Fibroblast of the conjunctiva (primary cell): ENCODE measurements at regions not wholly inside any gene's neighbourhood (a gene's known extent, or its start where the extent isn't known, plus 50 kb on each side); places are given as distances from the start of the nearest gene placed in this dataset.

Experiments
- DNase-seq: peaks from one replicate; pipeline ENCODE4 v3.0.0-alpha.2; 2010; ENCODE audit warnings: low read depth

DNA sequence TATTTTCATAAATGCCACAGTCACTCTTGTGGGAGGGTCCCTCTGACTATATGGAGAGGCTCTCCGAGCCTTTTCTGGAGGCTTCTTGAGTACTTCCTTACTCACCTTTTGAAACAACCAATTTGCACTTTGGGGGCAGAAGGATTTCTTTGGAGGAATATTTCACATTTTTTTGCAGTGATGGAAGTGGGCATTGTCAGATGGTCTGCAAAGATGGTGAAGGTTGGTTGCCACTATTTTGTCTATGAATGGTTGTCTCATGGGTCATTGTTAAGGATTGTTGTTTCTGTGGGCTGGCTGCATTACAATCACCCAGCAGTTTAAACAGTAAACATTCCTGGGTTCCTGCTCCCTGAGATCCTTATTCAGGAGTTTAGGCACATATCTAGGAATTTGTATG is 388.2 kb downstream of the TMEM135 start:
- DNase-seq: no peak

DNA sequence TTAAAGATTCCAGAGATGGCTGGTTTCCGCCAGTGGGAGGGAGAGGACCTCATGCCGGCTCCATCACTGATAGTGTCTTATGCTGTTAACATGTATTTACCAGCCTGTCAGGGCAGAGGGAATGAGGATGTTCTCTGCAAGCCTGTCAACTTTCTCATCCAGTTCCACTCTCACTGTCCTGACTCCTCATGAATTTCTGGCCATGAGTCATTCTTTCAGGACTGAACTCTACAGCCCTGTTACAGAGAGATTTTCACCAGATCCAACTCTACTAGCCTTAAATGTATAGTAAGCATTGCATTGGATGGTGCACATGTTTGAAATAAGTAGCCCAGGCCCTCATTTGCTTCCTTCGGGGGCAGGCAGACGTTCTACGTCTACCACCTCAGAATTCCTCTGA is 387.7 kb downstream of the TMEM135 start:
- DNase-seq: no peak

DNA sequence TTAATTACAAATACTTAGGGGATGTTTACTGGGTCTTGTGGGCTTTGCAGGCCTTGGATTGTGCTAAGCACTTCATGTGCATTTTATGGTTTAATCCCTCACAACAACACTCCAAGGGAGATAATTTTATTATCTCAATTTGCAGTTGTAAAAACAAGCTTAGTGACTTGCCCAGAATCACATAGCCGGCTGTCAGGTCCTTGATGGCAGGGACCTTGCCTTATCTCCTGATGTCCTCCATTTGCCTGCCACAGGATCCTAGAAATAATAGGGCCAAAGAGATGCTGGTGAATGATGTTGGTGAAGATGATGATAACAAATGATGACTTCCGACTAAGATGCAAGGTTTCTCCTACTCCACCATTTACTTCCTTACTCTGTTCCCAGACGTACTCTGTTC is 385.4 kb downstream of the TMEM135 start:
- DNase-seq: no peak

DNA sequence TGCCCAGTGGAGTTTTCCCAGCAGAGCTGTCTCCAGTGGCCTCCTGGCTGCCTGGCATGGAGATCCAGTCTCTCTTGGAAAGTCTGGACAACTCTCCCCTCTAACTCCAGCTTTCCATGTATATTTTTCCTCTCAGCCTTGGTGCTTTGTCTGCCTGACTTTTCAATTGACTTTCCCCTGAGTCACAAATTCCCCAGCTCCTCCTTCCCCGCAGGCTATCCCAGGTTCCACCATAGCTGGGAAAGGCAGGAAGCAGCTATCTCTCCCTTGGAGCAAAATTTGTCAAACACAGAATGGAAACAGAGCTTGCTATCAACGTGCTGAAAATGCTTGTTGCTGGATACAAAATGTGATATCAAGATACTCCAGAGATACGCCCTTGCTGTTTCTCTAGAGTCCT is 384.8 kb downstream of the TMEM135 start:
- DNase-seq: no peak

DNA sequence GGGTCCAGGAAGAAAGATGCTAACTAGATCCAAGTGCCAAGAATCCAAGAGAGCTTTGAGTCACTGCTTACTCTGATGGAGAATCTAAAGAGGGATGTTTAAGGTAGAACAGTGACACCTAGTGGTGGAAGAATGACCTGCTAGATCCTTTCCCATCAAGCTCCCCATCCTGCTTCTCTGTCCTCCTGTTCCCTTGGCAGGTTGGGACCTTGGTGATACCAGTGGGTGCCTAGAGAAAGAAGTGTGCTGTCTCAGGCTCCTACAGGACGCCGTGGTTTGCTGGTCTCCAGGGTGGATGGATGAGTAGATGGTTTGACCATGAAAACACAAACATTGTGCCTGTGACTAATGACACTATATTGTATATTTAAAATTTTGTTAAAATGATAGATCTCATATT is 383.7 kb downstream of the TMEM135 start:
- DNase-seq: peak; percentile 80

DNA sequence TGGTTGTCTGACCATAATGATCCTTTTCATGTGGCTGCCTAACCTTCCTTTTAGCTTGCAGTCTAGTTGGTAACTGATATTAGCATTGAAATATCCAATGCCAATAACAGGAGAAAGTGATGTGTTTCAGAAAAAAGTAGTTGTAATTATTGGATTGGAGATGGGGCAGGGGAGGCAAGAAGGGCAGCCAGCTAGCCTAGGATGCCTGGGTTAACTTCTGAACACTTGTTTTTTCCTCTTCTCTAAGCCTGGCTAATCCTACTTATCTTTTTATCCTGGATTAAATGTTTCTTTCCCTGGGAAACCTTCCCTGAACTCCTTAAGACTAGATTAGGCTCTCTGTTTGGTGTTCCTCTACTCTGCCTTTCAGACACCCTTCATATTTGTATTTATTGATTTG is 380.2 kb downstream of the TMEM135 start:
- DNase-seq: no peak

DNA sequence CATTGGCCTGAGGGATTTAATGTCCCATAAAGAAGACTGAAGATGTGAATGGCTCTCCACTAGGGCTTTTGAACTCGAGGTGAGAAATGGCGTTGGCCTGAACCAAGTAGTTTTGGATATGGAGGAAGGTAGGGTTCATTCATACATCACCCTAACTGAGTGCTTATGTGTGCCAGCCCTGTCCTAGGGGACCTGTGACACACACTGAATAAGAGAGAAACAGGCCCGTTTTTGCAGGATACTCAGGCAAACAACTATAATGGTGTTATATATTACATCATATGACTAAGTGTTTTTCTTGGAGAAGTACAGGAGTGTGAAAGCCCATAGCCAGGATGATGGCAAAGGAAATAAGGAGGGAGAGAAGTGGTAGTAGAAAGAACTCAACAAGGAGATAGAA is 368.1 kb downstream of the TMEM135 start:
- DNase-seq: no peak

DNA sequence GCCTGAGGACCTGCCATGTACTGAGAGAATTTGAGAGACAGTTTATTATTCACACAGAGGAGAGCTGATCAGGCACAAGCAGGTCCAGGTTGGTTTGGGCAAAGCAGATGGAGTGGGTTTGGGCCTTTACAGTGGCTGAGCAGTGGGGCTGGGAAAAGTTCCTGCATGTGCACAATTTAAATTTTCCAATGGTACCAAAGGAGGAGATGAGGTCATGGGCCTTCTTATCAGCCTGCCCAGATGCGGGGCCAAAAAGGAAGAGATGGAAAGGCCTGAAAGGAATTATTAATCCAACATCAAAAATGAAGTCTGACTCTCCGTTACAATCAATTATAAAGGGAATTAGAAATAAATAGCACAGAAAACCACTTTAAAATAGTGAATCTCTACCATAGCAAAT is 367.6 kb downstream of the TMEM135 start:
- no peak for DNase-seq

DNA sequence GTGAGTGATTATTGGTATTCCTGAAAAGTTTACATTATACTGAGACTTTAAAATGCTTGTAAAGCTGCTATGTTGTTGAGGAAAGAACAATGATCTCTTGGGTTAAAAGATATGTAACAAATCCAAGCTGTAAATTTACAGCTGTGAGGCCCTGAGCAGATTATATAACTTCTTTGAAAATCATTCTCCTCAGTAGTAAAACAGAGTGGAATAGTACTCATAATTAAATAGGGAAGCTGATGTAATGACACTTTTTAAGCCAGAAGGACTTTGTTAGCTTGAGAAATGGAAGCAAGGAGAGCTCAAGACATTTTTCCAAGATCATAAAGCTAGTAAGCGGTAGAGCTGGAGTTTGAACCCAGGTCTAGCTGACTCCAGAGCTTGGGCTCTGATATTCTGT is 363.9 kb downstream of the TMEM135 start:
- no peak for DNase-seq

DNA sequence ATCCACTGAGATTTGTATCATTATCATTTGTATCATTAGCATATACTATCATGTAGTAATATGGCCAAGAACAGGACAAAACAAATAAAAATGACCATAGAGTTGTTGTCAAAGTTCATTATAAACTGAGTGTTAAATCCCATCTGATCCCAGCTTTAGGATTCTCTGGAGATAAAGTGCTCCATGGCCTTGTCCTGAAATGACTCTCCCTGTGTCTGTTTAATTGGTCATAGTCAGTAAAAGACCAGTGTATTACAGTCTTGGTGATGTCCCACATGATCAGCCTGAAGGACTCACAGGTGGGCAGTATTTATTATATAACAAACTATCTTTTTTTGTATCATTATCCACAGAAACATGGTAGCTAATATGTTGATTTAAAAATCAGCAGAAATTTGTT is 361.6 kb downstream of the TMEM135 start:
- no peak for DNase-seq

DNA sequence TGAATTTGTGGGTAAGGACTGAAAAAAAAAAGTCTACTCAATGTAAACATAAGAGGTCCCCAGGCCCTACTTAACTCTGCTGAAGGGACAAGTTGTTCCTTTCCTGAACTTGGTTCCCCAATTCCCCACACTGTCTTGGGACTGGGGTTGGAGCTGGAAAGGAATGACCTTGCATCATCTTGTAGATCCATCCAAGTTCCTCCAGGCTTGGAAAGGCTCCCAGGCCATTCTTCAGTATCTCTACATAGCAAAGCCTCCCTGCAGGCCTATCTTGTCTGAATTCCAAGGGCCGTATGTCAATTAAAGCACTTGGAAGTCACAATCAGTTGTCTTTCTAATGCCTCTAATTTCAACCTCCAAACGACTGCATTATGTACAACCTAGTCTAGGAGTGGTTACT is 361.2 kb downstream of the TMEM135 start:
- DNase-seq: no peak

DNA sequence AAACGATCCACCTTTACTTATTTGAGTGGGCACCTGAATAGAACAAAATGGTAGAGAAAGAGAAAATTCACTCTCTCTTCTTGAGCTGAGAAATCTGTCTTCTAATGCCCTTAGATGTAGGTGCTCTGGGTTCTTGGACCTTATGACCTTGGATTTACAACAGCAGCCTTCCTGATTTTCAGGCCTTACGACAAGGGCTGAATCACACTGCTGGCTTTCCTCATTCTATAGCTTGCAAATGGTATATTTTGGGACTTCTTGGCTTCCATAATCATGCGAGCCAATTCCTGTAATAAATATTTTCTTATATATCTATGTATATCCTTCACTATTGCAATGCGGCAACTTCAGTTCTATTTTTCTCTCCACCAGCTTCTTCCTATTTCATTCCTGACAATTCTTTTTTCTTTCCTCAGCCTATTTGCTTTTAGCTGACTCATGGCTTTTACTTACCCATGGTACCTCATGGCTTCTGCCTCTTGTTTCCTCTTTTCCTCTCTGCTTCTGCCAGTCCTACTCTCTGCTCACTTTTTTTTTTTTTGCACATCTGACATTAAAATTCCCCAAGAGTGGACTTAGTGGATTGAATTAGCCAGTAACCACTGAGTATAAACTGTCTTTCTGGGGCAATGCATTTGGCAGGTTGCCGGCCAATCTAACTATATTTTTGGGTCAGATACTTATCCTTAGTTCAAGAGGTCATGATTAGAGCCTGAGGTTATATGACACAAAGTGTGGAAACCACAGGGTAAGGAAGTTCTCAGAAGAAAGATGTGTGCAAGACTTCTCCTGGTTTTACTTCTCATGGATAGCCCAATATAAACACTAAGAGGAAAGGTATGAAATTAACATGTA is 359.5 kb downstream of the TMEM135 start:
- no peak for DNase-seq

DNA sequence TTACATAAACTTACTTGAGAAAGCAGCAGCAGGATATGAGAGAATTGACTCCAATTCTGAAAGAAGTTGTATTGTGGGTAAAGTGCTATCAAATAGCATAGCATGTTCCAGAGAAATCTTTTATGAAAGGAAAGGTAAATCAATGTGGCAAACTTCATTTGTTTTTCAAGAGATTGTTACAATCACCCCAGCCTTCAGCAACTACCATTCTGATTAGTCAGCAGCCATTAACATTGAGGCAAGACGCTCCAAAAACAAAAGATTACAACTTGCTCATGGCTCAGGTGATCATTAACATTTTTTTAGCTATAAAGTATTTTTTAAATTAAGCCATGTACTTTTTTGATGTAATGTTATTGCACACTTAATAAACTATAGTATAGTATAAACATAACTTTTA is 357.2 kb downstream of the TMEM135 start:
- DNase-seq: no peak

DNA sequence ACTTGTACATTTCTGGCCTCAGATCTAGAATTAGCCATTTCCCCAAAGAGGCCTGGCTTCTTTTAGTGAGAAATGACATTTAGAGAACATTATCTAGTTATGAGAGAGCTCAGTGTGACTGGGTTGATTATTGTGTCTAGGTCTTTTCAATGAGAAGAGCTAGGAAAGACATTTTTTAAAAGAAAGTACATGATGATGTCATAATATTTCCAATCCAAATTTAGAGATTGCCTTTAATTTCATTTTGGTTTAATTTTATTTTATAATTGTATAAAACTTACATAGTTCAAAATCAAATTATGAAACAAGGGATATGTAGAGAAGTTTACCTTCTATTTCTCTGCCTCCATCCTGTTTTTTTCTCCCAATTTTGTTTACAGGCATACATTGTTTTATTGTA is 354.9 kb downstream of the TMEM135 start:
- no peak for DNase-seq

DNA sequence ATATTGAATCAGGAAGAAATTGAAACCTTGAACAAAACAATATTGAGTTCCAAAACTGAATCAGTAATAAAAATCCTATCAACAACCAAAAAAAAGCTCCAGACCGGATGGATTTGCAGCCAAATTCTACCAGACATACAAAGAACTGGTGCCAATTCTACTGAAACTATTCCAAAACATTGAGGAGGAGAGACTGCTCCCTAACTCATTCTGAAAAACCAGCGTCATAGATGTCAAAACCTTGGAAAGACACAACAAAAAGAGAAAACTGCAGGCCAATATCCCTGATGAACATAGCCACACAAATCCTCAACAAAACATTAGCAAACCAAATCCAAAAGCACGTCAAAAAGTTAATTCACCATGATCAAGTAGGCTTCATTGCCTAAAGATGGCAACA is 353.8 kb downstream of the TMEM135 start:
- DNase-seq: no peak

DNA sequence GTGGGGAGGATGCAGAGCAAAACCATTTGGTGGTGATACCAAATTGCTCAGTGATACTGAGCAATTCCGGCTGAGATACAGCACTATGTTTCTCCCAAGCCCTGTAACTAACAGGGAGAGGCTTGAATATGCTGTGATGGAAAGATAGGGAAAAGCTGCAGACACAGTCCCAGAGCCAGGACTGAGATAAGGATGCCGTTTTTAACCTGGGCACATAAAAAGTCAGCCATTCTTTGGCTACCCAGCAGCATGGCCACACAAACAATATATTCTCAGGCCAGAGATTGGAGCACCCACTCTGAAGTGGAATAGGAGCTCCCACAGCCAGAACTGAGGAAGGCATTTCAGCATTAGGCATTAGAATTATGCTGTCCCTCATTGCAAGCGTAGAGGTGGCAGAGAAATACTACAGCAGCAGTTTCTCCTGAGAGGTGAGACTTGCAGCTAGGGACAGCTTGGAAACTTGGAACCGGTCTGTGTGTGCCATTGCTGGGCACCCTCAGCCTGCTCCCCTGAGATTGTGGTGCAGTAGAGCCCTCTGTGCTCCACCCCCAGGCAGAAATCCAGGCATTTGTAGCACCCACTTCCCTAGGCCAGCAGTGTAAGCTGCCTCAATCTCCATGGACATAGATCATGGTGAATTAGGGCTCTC is 346.5 kb downstream of the TMEM135 start:
- DNase-seq: no peak

DNA sequence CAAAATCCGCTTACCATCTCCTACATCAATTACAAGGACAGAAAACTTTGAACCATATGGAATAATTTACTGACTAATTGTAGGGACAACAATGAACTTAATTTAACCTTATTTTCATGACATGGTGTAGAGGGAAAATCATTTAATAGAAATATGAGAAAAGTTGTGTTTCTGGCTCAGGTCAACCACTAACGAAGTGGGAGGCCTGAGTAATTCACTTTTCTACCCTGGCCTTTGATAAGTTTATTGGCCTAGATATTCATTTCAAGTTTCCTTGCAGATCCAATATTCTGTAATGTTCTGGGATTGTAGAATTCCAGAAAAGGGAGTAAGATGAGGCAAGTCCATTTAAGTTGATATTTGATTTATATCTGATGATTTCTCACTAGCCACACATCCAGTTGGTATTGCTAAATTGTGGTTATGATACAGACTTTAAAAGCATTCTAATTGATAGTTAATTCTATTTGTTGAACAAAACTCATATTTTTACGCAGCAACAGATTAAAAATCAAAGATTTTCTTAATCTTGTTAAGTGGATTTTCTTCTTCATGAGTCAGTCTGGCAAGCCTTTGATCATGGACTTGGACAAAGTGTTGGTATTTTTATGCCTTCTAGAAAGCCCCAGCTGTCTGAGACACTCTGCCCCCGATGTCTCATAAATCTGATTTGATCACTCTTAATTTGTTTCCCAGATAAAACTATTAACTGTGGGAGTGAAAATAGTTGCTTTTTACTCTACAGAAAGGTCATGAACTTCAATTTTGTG is 336.5 kb downstream of the TMEM135 start:
- no peak for DNase-seq
